ENCODE measurements at regions not wholly inside any gene's neighbourhood (a gene's known extent, or its start where the extent isn't known, plus 50 kb on each side); places are given as distances from the start of the nearest gene placed in this dataset.
"Not testable (repeated sequence)": the region's sequence is repeated elsewhere in the genome, so short reads cannot be mapped to it uniquely, and the experiment has no call there.

- DNase-seq (ENCODE audit: extremely low read depth in 1 of 2, low read depth in 1 of 2), result no peak
Measured at GRCh38 chrX:38937400-38937799, 136.1 kb downstream of the MID1IP1 start.

- no peak for DNase-seq (ENCODE audit: extremely low read depth in 1 of 2, low read depth in 1 of 2)
Measured at GRCh38 chrX:38937926-38938325, 136.7 kb downstream of the MID1IP1 start.

GRCh38 chrX:38939067-38939466, 137.8 kb downstream of the MID1IP1 start:
- DNase-seq (ENCODE audit: extremely low read depth in 1 of 2, low read depth in 1 of 2), result no peak

- DNase-seq (ENCODE audit: extremely low read depth in 1 of 2, low read depth in 1 of 2), result no peak
Measured at GRCh38 chrX:38940547-38940946, 139.3 kb downstream of the MID1IP1 start.

GRCh38 chrX:38941675-38942074, 140.4 kb downstream of the MID1IP1 start:
- DNase-seq (ENCODE audit: extremely low read depth in 1 of 2, low read depth in 1 of 2), result no peak

- no peak for DNase-seq (ENCODE audit: extremely low read depth in 1 of 2, low read depth in 1 of 2)
Measured at GRCh38 chrX:38943120-38943519, 141.9 kb downstream of the MID1IP1 start.

- DNase-seq (ENCODE audit: extremely low read depth in 1 of 2, low read depth in 1 of 2), result no peak
Measured at GRCh38 chrX:38948046-38948445, 146.8 kb downstream of the MID1IP1 start.

- no peak for DNase-seq (ENCODE audit: extremely low read depth in 1 of 2, low read depth in 1 of 2)
Measured at GRCh38 chrX:38954520-38954919, 153.3 kb downstream of the MID1IP1 start.

- no peak for DNase-seq (ENCODE audit: extremely low read depth in 1 of 2, low read depth in 1 of 2)
Measured at GRCh38 chrX:38959736-38960135, 158.5 kb downstream of the MID1IP1 start.

- DNase-seq (ENCODE audit: extremely low read depth in 1 of 2, low read depth in 1 of 2), result no peak
Measured at GRCh38 chrX:38960137-38960536, 158.9 kb downstream of the MID1IP1 start.

- DNase-seq (ENCODE audit: extremely low read depth in 1 of 2, low read depth in 1 of 2), result no peak
Measured at GRCh38 chrX:38961936-38962335, 160.7 kb downstream of the MID1IP1 start.

GRCh38 chrX:38963244-38963643, 162.0 kb downstream of the MID1IP1 start:
- DNase-seq (ENCODE audit: extremely low read depth in 1 of 2, low read depth in 1 of 2), result not testable (repeated sequence)

GRCh38 chrX:38965888-38966287, 164.6 kb downstream of the MID1IP1 start:
- no peak for DNase-seq (ENCODE audit: extremely low read depth in 1 of 2, low read depth in 1 of 2)

- no peak for DNase-seq (ENCODE audit: extremely low read depth in 1 of 2, low read depth in 1 of 2)
Measured at GRCh38 chrX:38968344-38969216, 167.3 kb downstream of the MID1IP1 start.

GRCh38 chrX:38970074-38970473, 168.8 kb downstream of the MID1IP1 start:
- DNase-seq (ENCODE audit: extremely low read depth in 1 of 2, low read depth in 1 of 2), result no peak

GRCh38 chrX:38970845-38971244, 169.6 kb downstream of the MID1IP1 start:
- DNase-seq (ENCODE audit: extremely low read depth in 1 of 2, low read depth in 1 of 2), result peak; percentile 1 to 13

- no peak for DNase-seq (ENCODE audit: extremely low read depth in 1 of 2, low read depth in 1 of 2)
Measured at GRCh38 chrX:38973322-38973721, 172.1 kb downstream of the MID1IP1 start.

GRCh38 chrX:38974542-38974941, 173.3 kb downstream of the MID1IP1 start:
- no peak for DNase-seq (ENCODE audit: extremely low read depth in 1 of 2, low read depth in 1 of 2)

- DNase-seq (ENCODE audit: extremely low read depth in 1 of 2, low read depth in 1 of 2), result no peak
Measured at GRCh38 chrX:38975368-38975942, 174.2 kb downstream of the MID1IP1 start.

GRCh38 chrX:38982370-38982769, 181.1 kb downstream of the MID1IP1 start:
- no peak for DNase-seq (ENCODE audit: extremely low read depth in 1 of 2, low read depth in 1 of 2)

- no peak for DNase-seq (ENCODE audit: extremely low read depth in 1 of 2, low read depth in 1 of 2)
Measured at GRCh38 chrX:38982843-38983242, 181.6 kb downstream of the MID1IP1 start.

- no peak for DNase-seq (ENCODE audit: extremely low read depth in 1 of 2, low read depth in 1 of 2)
Measured at GRCh38 chrX:38985375-38985774, 184.1 kb downstream of the MID1IP1 start.

All from stimulated activated CD8-positive, alpha-beta memory T cell treated with anti-CD3 and anti-CD28 coated beads, Interleukin-7, amount 100 ng/mL, for 48 hours (primary cell).